Transverse colon (tissue), 4 donors: ENCODE measurements at regions not wholly inside any gene's neighbourhood (a gene's known extent, or its start where the extent isn't known, plus 50 kb on each side); places are given as distances from the start of the nearest gene placed in this dataset.

Experiments
- CTCF ChIP-seq, 5 experiments: fragments of 200-600 bp in 3 of 5; fragments of 450-650 bp in 2 of 5; sonication (generic) in 3 of 5; IDR thresholded peaks; 1 replicate in 2 of 5; 2 replicates in 3 of 5; pipeline ENCODE4 v1.5.1; 2016 to 2017; ENCODE audit warnings: antibody characterized with exemption in 5 of 5, inconsistent platforms in 3 of 5, mild to moderate bottlenecking in 2 of 5, moderate library complexity in 1 of 5
- EP300 ChIP-seq: sonication (generic); formaldehyde crosslinking; IDR thresholded peaks from one replicate; pipeline ENCODE4 v1.6.1; 2017; ENCODE audit warnings: antibody characterized with exemption, low read depth
- POLR2A ChIP-seq: fragments of 450-650 bp; IDR thresholded peaks from one replicate; pipeline ENCODE4 v1.6.1; 2016; ENCODE audit warnings: antibody characterized with exemption, mild to moderate bottlenecking, moderate library complexity
- POLR2AphosphoS5 ChIP-seq, 3 donors: sonication (generic); formaldehyde crosslinking; IDR thresholded peaks; one replicate each; pipeline ENCODE4 v1.6.1; 2016; ENCODE audit warnings: antibody characterized with exemption in 3 of 3

GRCh38 chr2:16515696-16516095 is 149.9 kb downstream of the CYRIA start:
- TF ChIP-seq CTCF (IDR thresholded peaks at IDR 0.05), result no peak
- no peak for TF ChIP-seq EP300
- TF ChIP-seq POLR2A, result no peak
- TF ChIP-seq POLR2AphosphoS5 (IDR thresholded peaks at IDR 0.05), result no peak
